ENCODE measurements at regions not wholly inside any gene's neighbourhood (a gene's known extent, or its start where the extent isn't known, plus 50 kb on each side); places are given as distances from the start of the nearest gene placed in this dataset.
"Not testable (repeated sequence)": the region's sequence is repeated elsewhere in the genome, so short reads cannot be mapped to it uniquely, and the experiment has no call there.

DNA sequence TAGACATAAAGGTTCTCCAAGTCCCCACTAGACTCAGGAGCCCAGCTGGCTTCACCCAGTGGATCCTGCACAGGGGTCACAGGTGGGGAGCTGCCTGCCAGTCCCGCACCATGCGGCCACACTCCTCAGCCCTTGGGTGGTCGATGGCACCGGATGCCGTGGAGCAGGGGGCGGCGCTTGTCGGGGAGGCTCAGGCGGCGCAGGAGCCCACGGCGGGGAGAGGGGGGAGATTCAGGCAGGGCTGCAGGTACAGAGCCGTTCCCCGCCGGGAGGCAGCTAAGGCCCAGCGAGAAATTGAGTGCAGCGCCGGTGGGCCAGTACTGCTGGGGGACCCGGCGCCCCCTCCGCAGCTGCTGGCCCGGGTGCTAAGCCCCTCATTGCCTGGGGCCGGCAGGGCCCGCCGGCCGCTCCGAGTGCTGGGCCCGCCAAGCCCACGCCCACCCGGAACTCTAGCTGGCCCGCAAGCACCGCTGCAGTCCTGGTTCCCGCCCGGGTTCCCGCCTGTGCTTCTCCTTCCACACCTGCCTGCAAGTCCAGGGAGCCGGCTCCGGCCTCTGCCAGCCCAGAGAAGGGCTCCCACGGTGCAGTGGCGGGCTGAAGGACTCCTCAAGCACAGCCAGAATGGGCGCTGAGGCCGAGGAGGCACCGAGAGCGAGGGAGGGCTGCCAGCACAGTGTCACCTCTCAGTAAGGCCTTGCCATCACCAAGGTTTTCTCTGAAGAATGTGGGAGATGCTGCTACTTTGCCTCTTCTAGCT, 58.4 kb upstream of the PPP1R12A start:
- TF ChIP-seq, protein P1, sequence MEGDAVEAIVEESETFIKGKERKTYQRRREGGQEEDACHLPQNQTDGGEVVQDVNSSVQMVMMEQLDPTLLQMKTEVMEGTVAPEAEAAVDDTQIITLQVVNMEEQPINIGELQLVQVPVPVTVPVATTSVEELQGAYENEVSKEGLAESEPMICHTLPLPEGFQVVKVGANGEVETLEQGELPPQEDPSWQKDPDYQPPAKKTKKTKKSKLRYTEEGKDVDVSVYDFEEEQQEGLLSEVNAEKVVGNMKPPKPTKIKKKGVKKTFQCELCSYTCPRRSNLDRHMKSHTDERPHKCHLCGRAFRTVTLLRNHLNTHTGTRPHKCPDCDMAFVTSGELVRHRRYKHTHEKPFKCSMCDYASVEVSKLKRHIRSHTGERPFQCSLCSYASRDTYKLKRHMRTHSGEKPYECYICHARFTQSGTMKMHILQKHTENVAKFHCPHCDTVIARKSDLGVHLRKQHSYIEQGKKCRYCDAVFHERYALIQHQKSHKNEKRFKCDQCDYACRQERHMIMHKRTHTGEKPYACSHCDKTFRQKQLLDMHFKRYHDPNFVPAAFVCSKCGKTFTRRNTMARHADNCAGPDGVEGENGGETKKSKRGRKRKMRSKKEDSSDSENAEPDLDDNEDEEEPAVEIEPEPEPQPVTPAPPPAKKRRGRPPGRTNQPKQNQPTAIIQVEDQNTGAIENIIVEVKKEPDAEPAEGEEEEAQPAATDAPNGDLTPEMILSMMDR (IDR thresholded peaks at IDR 0.05), result no peak
- H3K27me3 ChIP-seq, result no peaks in the 10 kb centered on the region
- H3K36me3 ChIP-seq, result no peaks in the 10 kb centered on the region
- ATAC-seq (no peak), DNase-seq (peak in 1 of 4 donors; percentile 74)
- H3K27ac ChIP-seq, result no peak overlapping the region
- no peaks in the 10 kb centered on the region for H3K4me1 ChIP-seq
- intact Hi-C loops (cut with DNase I), result no loop called here
- no peaks in the 10 kb centered on the region for H3K9me3 ChIP-seq
- no peak overlapping the region for H3K4me3 ChIP-seq

DNA sequence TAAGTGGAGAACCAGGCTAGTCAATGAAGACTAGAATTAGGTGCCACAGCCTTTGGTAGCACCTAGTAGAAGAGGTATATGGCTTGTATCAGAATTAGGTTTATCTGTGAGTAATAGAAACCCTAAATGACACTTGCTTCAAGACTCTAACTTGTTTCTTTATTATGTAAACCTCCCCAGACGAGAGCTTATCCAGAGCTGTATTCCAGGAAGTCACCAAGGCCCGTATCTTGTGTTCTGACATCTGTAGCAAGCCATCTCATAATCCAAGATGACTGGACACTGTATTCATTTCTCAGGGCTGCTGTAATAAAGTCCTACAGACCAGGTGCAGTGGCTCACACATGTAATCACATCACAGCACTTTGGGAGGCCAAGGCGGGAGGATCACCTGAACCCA, 56.7 kb upstream of the PPP1R12A start:
- no peaks in the 10 kb centered on the region for H3K9me3 ChIP-seq
- no peak for ATAC-seq
- no peaks in the 10 kb centered on the region for H3K36me3 ChIP-seq
- no peak for DNase-seq
- H3K4me1 ChIP-seq, result no peaks in the 10 kb centered on the region
- intact Hi-C loops (cut with DNase I), result no loop called here
- no peak overlapping the region for H3K4me3 ChIP-seq
- no peak overlapping the region for H3K27ac ChIP-seq
- no peaks in the 10 kb centered on the region for H3K27me3 ChIP-seq
- TF ChIP-seq, protein P1 (IDR thresholded peaks at IDR 0.05), result no peak

DNA sequence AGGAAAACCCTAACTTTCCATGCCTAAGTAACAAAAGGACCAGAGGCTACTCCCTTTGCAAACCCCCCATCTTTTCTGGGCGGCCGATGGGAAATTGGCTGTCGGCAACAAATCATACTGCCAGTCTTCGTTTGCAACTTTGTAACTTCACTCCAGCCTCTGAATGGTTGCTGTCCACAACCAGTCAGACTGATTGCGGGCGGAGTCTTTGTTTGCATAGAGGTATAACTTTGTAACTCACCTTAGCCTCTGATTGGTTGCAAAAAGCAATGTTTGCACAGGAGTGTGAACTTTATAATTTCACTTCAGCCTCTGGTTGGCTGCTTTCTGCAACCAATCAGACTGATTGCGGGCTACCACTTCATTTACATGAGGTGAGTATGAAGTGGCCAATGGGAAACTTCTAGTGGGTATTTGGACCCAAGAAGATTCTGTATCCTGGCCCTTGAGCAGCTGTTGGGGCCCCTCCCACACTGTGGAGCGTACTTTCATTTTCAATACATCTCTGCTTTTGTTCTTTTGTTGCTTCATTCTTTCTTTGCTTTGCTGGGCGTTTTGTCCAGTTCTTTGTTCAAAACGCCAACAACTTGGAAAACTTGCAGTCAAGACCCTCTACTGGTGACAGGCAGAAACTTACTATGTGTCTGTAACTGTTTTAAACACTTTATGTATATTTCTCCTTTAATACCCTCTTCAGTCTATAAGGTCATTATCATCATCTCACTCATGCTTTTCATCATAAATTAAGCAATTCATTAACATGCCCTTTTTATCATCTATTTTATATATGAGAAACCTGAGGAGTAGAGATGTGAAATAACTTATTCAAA, 55.8 kb upstream of the PPP1R12A start:
- DNase-seq; H3K4me1 ChIP-seq; H3K9me3 ChIP-seq; H3K27ac ChIP-seq; H3K36me3 ChIP-seq; H3K27me3 ChIP-seq; intact Hi-C loops (cut with DNase I); H3K4me3 ChIP-seq; ATAC-seq: not testable (repeated sequence)

DNA sequence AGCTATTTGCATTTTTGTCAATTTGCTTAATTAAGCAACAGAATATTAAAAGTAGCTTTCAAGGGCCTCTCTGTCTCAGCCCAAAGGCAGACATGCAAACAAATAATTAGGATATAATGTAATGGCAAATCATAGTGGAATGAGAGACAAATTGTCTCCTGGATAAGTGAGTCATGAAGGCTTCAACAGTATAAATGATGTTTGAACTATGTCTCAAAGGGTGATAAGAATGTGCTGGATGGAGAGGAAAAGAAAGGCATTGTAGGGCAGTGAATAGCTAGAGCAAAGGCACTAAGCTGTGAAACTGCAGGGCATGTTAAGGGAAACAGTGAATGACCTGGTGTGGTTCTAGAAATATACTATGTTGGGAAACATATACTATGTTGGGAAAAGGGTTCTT, 53.5 kb upstream of the PPP1R12A start:
- Histone ChIP-seq H3K4me1 (no peaks in the 10 kb centered on the region), H3K27ac (no peak overlapping the region), H3K36me3 (no peaks in the 10 kb centered on the region), H3K4me3 (no peak overlapping the region), H3K9me3 (no peaks in the 10 kb centered on the region), H3K27me3 (no peaks in the 10 kb centered on the region)
- no peak for ATAC-seq
- DNase-seq, result no peak
- intact Hi-C loops (cut with DNase I), result no loop called here
- TF ChIP-seq, protein P1 (IDR thresholded peaks at IDR 0.05), result no peak

DNA sequence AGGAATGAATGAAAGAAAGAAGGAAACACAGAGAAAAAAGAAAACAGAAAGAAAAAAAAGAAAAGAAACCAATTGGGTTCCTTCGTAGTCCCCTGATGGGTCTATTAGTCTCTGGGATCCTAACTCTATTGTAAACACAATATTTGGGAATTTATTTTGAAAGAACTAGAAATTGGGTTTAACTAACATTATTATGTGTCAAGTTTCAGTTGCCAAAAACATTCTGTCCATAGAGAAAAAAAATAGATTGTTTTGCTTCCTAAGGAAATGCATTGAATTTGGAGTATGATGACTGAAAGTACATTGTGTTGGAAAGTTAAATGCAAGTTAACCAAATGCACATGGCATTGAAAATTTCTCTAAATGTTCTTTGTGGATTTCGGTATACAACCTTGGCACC, 52.8 kb upstream of the PPP1R12A start:
- no peak for ATAC-seq
- H3K9me3 ChIP-seq, result no peaks in the 10 kb centered on the region
- DNase-seq, result peak in 2 of 4 donors; percentile 19 to 20
- TF ChIP-seq, protein P1 (IDR thresholded peaks at IDR 0.05), result no peak
- no peak overlapping the region for H3K4me3 ChIP-seq
- no peaks in the 10 kb centered on the region for H3K36me3 ChIP-seq
- no peaks in the 10 kb centered on the region for H3K4me1 ChIP-seq
- no peaks in the 10 kb centered on the region for H3K27me3 ChIP-seq
- no peak overlapping the region for H3K27ac ChIP-seq
- intact Hi-C loops (cut with DNase I), result no loop called here
